ENCODE measurements at regions not wholly inside any gene's neighbourhood (a gene's known extent, or its start where the extent isn't known, plus 50 kb on each side); places are given as distances from the start of the nearest gene placed in this dataset.

DNA sequence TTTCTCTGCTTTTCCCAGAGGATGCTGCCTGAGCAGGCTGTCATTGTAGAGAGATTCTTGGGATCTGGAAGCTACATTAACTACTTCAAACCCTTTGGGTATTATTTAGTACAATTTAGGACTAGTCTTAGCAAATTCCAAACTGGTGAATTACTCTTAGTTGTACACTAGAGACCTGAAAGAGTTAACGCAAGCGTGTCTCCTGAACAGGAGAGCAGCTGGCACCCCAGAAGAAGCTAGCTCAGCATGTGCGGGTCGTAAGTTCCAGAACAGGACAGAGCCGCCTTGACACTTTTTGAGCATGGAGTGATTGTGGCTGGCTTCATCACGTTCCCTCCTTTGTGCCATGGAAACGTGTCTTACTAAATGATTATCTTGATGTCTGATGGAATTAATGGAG lies 495.7 kb upstream of the TPK1 start:
- FAIRE-seq, result no peak
- no peak overlapping the region for H3K4me2 ChIP-seq (ENCODE audit: insufficient read depth, low read length)
- ChIA-PET POLR2A (no interaction called here), CTCF (no interaction called here)
- no peaks in the 10 kb centered on the region for H3K79me2 ChIP-seq (ENCODE audit: control insufficient read depth, insufficient read depth, low read length)
- BruUV-seq (replicated peaks), result no TSS peak
- TF ChIP-seq FOS (IDR thresholded peaks at IDR 0.05; ENCODE audit: borderline replicate concordance, insufficient read depth, low read length), result no peak
- TF ChIP-seq, protein P1, sequence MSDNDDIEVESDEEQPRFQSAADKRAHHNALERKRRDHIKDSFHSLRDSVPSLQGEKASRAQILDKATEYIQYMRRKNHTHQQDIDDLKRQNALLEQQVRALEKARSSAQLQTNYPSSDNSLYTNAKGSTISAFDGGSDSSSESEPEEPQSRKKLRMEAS (IDR thresholded peaks at IDR 0.05; ENCODE audit: insufficient read depth, insufficient read length), result no peak
- TF ChIP-seq, protein P2, sequence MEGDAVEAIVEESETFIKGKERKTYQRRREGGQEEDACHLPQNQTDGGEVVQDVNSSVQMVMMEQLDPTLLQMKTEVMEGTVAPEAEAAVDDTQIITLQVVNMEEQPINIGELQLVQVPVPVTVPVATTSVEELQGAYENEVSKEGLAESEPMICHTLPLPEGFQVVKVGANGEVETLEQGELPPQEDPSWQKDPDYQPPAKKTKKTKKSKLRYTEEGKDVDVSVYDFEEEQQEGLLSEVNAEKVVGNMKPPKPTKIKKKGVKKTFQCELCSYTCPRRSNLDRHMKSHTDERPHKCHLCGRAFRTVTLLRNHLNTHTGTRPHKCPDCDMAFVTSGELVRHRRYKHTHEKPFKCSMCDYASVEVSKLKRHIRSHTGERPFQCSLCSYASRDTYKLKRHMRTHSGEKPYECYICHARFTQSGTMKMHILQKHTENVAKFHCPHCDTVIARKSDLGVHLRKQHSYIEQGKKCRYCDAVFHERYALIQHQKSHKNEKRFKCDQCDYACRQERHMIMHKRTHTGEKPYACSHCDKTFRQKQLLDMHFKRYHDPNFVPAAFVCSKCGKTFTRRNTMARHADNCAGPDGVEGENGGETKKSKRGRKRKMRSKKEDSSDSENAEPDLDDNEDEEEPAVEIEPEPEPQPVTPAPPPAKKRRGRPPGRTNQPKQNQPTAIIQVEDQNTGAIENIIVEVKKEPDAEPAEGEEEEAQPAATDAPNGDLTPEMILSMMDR (IDR thresholded peaks at IDR 0.05; ENCODE audit: extremely low read depth in 1 of 2, insufficient read depth in 1 of 2, low read depth in 1 of 2, low read length in 2 of 2), result no peak
- no peak for TF ChIP-seq POLR2AphosphoS5 (IDR thresholded peaks at IDR 0.05; ENCODE audit: insufficient read depth, low read depth, low read length)
- no peak for TF ChIP-seq POLR2A (IDR thresholded peaks at IDR 0.05; ENCODE audit: low read depth, low read length)
- DNase-seq (ENCODE audit: low read depth, low spot score), result no peak
- H3K4me1 ChIP-seq (ENCODE audit: control insufficient read depth, extremely low read depth, insufficient read depth, low read length), result no peaks in the 10 kb centered on the region
- H2AFZ ChIP-seq (ENCODE audit: low read depth, low read length), result no peak overlapping the region
- H3K27ac ChIP-seq (ENCODE audit: insufficient read depth, low read depth, low read length), result no peak overlapping the region
- no peaks in the 10 kb centered on the region for H3K36me3 ChIP-seq (ENCODE audit: control insufficient read depth in 2 of 2, extremely low read depth in 1 of 2, insufficient read depth in 2 of 2, low read length in 2 of 2)
- H3K9me3 ChIP-seq (replicated peaks; ENCODE audit: control insufficient read depth, insufficient read depth, low read length), result peaks cover 3% of the 10 kb centered on the region
- dilution Hi-C loops (cut with MboI; ENCODE audit: extremely low pct_ligation_motif_present, low sequenced_read_pairs), result no loop called here
- no peak overlapping the region for H3K9ac ChIP-seq (replicated peaks; ENCODE audit: extremely low read depth, insufficient read depth, low read length)
- no peaks in the 10 kb centered on the region for H3K9me1 ChIP-seq (replicated peaks; ENCODE audit: control insufficient read depth, extremely low read depth, insufficient read depth, low read length)
- H4K20me1 ChIP-seq (replicated peaks; ENCODE audit: control insufficient read depth, extremely low read depth, insufficient read depth, low read length), result no peaks in the 10 kb centered on the region
- intact Hi-C loops (cut with micrococcal nuclease), result no loop called here
- no peak overlapping the region for H3K4me3 ChIP-seq (replicated peaks in 1 of 3; ENCODE audit: insufficient read depth in 1 of 3, low read depth in 1 of 3, low read length in 3 of 3)
- H3K27me3 ChIP-seq (ENCODE audit: control insufficient read depth in 2 of 2, insufficient read depth in 2 of 2, low read length in 2 of 2), result no peaks in the 10 kb centered on the region

DNA sequence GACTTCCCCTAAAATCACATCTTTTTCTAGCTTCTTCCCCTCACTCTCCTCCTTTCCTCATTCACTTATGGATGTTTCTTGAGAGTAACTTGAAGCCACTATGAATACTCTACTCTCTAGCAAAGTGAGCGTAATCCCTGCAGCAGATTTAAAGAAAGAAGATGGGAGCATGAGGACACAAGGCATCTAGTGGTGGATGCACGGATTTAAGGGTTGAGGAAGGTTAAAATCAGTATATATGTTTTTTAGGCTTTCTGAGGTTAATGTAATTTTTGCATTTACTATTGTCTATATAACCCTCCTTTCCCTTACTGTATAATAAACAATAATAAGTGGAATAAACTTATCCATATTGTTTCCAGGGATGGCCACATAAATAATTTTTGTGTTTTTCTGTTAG lies 495.2 kb upstream of the TPK1 start:
- Histone ChIP-seq H3K79me2 (ENCODE audit: control insufficient read depth, insufficient read depth, low read length) (no peaks in the 10 kb centered on the region), H3K9me3 (replicated peaks; ENCODE audit: control insufficient read depth, insufficient read depth, low read length) (peaks cover 3% of the 10 kb centered on the region), H3K9ac (replicated peaks; ENCODE audit: extremely low read depth, insufficient read depth, low read length) (no peak overlapping the region), H3K27me3 (ENCODE audit: control insufficient read depth in 2 of 2, insufficient read depth in 2 of 2, low read length in 2 of 2) (no peaks in the 10 kb centered on the region), H3K36me3 (ENCODE audit: control insufficient read depth in 2 of 2, extremely low read depth in 1 of 2, insufficient read depth in 2 of 2, low read length in 2 of 2) (no peaks in the 10 kb centered on the region), H3K9me1 (replicated peaks; ENCODE audit: control insufficient read depth, extremely low read depth, insufficient read depth, low read length) (no peaks in the 10 kb centered on the region), H4K20me1 (replicated peaks; ENCODE audit: control insufficient read depth, extremely low read depth, insufficient read depth, low read length) (no peaks in the 10 kb centered on the region), H3K4me1 (ENCODE audit: control insufficient read depth, extremely low read depth, insufficient read depth, low read length) (no peaks in the 10 kb centered on the region), H3K4me2 (ENCODE audit: insufficient read depth, low read length) (no peak overlapping the region), H2AFZ (ENCODE audit: low read depth, low read length) (no peak overlapping the region), H3K27ac (ENCODE audit: insufficient read depth, low read depth, low read length) (no peak overlapping the region), H3K4me3 (replicated peaks in 1 of 3; ENCODE audit: insufficient read depth in 1 of 3, low read depth in 1 of 3, low read length in 3 of 3) (no peak overlapping the region)
- no peak for TF ChIP-seq MYC (IDR thresholded peaks at IDR 0.05; ENCODE audit: low read depth, low read length)
- TF ChIP-seq, protein P1 (IDR thresholded peaks at IDR 0.05; ENCODE audit: insufficient read depth, insufficient read length), result no peak
- TF ChIP-seq, protein P2 (IDR thresholded peaks at IDR 0.05; ENCODE audit: extremely low read depth in 1 of 2, insufficient read depth in 1 of 2, low read depth in 1 of 2, low read length in 2 of 2), result no peak
- no peak for TF ChIP-seq GATA2 (IDR thresholded peaks at IDR 0.05; ENCODE audit: insufficient read depth, insufficient read length, low read depth, low read length)
- TF ChIP-seq POLR2A (IDR thresholded peaks at IDR 0.05; ENCODE audit: low read depth, low read length), result no peak
- TF ChIP-seq FOS (IDR thresholded peaks at IDR 0.05; ENCODE audit: borderline replicate concordance, insufficient read depth, low read length), result no peak
- no peak for TF ChIP-seq POLR2AphosphoS5 (IDR thresholded peaks at IDR 0.05; ENCODE audit: insufficient read depth, low read depth, low read length)
- no peak for TF ChIP-seq JUN (IDR thresholded peaks at IDR 0.05; ENCODE audit: borderline replicate concordance, insufficient read depth, insufficient read length, low read depth)
- no peak for TF ChIP-seq EZH2 (IDR thresholded peaks at IDR 0.05; ENCODE audit: borderline replicate concordance, low read depth, low read length, severe bottlenecking)
- intact Hi-C loops (cut with micrococcal nuclease) (no loop called here), dilution Hi-C loops (cut with MboI; ENCODE audit: extremely low pct_ligation_motif_present, low sequenced_read_pairs) (no loop called here)
- ChIA-PET POLR2A (no interaction called here), CTCF (no interaction called here)
- no peak for FAIRE-seq
- BruUV-seq (replicated peaks), result no TSS peak
- DNase-seq (ENCODE audit: low read depth, low spot score), result no peak

Data from endothelial cell of umbilical vein (primary cell).